Activated naive CD4-positive, alpha-beta T cell treated with anti-CD3 and anti-CD28 coated beads, Interleukin-2, amount 50 U/mL, for 72 hours (primary cell): ENCODE measurements at regions not wholly inside any gene's neighbourhood (a gene's known extent, or its start where the extent isn't known, plus 50 kb on each side); places are given as distances from the start of the nearest gene placed in this dataset.
"Not testable (repeated sequence)": the region's sequence is repeated elsewhere in the genome, so short reads cannot be mapped to it uniquely, and the experiment has no call there.

ENCODE experiments used
- ATAC-seq, 2 donors: fragments of 150-1000 bp; cut with Tn5 transposase; 2 replicates each; pipeline ENCODE4 v1.10.0; 2021; ENCODE audit warnings: mild to moderate bottlenecking in 2 of 2, moderate library complexity in 2 of 2
- DNase-seq, 2 donors: peaks; one replicate each; pipeline ENCODE4 v3.0.0; 2021 to 2022; ENCODE audit warnings: low spot score in 2 of 2
- H3K27ac Mint-ChIP-seq, 2 donors: one replicate each; pipeline ENCODE4 v1.8.0; 2022; ENCODE audit warnings: mild to moderate bottlenecking in 2 of 2, mixed read lengths in 2 of 2
- H3K36me3 Mint-ChIP-seq, 2 donors: one replicate each; pipeline ENCODE4 v1.8.0; 2022; ENCODE audit warnings: mixed read lengths in 2 of 2
- H3K9me3 Mint-ChIP-seq, 2 donors: one replicate each; pipeline ENCODE4 v1.8.0; 2022; ENCODE audit warnings: mixed read lengths in 2 of 2

- H3K36me3 Mint-ChIP-seq = no peaks in the 10 kb centered on the region
- no peak for DNase-seq
- ATAC-seq = no peak
- H3K9me3 Mint-ChIP-seq = no peaks in the 10 kb centered on the region
- H3K27ac Mint-ChIP-seq = no peak overlapping the region
Observed at GRCh38 chr6:11931296-11932035, 80.6 kb upstream of the HIVEP1 start.

DNA sequence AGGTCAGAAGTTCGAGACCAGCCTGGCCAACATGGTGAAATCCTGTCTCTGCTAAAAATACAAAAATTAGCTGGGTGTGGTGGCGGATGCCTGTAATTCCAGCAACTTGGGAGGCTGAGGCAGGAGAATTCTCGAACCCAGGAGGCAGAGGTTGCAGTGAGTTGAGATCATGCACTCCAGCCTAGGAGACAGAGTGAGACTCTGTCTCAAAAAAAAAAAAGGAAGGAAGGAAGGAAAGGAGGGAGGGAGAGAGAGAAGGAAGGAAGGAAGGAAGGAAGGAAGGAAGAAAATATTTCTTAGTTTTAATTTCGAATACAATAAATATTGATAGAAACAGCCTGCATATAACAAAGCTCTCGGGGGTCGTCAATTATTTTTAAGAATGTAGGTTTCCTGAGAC, 81.3 kb upstream of the HIVEP1 start:
- H3K36me3 Mint-ChIP-seq, ATAC-seq, H3K9me3 Mint-ChIP-seq, DNase-seq, H3K27ac Mint-ChIP-seq: not testable (repeated sequence)

GRCh38 chr6:11930240-11930639, 81.9 kb upstream of the HIVEP1 start:
- no peaks in the 10 kb centered on the region for H3K9me3 Mint-ChIP-seq
- ATAC-seq = no peak
- H3K27ac Mint-ChIP-seq = no peak overlapping the region

DNA sequence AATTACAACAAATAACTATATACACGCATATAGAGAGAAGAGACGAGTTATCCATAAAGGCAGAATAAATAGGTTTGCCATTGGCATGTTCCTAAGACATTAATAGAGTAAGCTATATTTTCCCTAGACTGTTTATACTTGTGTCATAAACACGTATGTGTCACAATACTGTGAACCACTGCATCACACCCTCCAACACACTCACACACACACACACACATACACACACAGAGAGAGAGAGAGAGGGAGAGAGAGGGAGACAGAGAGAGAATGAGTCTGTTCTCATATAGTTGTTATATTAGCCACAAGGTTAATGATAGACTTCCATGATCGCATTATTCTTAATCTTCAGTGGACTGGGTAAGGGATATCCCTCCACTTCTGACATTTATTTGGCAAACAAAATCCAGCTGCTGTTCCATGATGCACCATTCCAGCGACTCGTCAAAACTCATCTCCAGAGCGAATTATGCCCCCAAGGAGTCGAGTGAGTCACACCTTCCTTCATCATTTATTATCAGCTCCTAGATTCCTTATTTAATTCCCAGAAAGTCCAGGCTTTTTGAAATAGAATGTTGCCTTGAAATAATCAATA, 82.8 kb upstream of the HIVEP1 start:
- no peak for DNase-seq
- Mint-ChIP-seq H3K36me3 (no peaks in the 10 kb centered on the region), H3K27ac (no peak overlapping the region), H3K9me3 (no peaks in the 10 kb centered on the region)
- no peak for ATAC-seq

More at GRCh38 chr6:11930240-11930639, 81.9 kb upstream of the HIVEP1 start:
- no peaks in the 10 kb centered on the region for H3K36me3 Mint-ChIP-seq
- no peak for DNase-seq

DNA sequence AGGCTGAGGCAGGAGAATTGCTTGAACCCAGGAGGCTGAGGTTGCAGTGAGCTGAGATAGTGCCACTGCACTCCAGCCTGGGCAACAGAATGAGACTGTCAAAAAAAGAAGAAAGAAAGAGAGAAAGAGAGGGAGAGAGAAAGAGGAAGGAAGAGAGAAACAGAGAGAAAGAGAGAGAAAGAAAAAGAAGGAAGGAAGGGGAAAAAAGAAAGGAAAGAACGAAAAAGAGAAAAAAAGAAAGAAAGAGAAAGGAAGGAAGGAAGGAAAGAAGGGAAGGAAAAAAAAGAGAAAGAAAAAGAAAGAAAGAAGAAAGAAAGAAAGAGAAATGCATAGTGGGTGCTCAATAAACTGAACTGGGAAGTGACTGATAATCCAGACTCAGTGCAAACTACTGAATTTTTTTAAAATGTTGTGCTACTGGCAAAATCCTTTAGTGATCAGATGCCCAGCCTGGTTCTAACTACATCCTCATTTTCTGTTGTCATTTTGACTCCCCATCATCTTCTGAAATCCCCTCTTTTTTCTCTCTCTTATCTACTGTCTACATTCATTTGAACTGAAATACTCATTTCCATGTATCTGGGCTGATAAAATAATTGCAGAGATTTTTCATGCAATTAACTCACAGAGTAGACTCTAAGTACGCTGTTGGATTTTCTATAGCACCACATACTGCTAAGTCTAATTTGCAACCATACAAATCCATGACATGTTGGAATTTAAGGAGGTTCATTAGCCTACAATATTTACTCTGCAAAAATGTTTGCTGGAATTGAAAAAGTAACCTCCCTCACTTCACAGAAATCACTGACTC, 85.3 kb upstream of the HIVEP1 start:
- Mint-ChIP-seq H3K36me3 (no peaks in the 10 kb centered on the region), H3K9me3 (no peaks in the 10 kb centered on the region), H3K27ac (no peak overlapping the region)
- ATAC-seq (no peak), DNase-seq (no peak)

- Mint-ChIP-seq H3K36me3 (no peaks in the 10 kb centered on the region), H3K27ac (peak overlapping the region in 1 of 2 donors; percentile 56), H3K9me3 (no peaks in the 10 kb centered on the region)
- DNase-seq = no peak
- ATAC-seq = no peak
Observed at GRCh38 chr6:11925805-11926204, 86.3 kb upstream of the HIVEP1 start.

DNA sequence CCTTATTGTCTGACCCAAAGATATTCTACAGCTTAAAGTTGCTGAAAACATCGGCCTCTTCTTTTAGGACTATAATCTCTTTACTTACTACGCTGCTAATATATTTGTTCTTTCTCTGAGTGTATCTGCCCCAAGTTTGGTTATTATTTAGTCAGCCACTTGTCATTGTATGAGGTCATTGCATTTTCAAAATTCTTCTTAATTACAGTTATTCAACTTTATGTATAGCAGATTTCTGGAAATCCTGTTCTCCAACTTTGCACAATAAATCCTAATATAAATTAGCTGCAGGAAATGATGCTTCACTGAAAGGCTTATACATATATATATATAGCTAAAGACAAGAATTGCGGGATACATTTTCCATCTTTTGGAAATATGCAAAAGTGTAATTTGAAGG, 88.5 kb upstream of the HIVEP1 start:
- Mint-ChIP-seq H3K36me3 (no peaks in the 10 kb centered on the region), H3K27ac (no peak overlapping the region), H3K9me3 (no peaks in the 10 kb centered on the region)
- DNase-seq (no peak), ATAC-seq (no peak)

DNA sequence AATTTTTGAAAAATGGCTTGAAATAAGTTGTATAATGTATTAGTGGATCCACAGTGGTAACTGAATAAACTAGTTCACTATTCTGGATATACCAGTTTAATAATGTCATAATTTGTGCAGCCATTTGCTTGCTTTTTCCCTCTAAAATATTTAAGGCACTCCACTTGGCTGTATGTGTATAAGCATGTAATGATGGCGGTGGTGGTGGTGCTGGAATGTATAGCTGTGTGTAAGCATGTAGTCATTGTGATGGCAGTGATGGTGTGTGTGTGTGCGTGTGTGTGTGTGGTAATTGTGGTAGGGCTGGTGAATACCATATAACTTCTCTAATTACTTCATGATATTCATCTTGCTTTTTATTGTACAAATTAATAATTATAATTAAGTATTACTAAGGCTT, 89.2 kb upstream of the HIVEP1 start:
- no peak overlapping the region for H3K27ac Mint-ChIP-seq
- H3K9me3 Mint-ChIP-seq = no peaks in the 10 kb centered on the region
- H3K36me3 Mint-ChIP-seq = no peaks in the 10 kb centered on the region
- DNase-seq (no peak), ATAC-seq (no peak)

DNA sequence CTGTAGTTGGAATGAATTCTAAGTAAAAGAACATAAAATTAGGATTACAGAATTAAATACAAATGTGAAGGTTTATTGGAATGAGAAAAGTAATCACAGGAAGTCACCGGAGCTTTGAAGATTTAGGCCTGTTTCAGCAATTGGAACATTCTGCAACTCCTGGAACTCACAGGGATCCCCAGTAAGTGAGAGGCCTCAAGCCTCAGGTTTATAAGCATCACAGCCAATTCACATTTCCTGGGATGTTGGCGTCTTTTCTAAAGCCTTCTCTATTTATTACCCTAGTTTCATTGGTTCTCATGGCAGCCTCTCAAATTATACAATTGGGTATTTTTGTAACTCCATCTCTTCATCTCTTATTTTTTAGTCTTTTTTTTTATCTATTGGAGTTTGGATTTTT, 90.4 kb upstream of the HIVEP1 start:
- H3K27ac Mint-ChIP-seq = no peak overlapping the region
- DNase-seq (no peak), ATAC-seq (no peak)
- no peaks in the 10 kb centered on the region for H3K9me3 Mint-ChIP-seq
- no peaks in the 10 kb centered on the region for H3K36me3 Mint-ChIP-seq

- H3K27ac Mint-ChIP-seq = peak overlapping the region in 1 of 2 donors; percentile 54
- no peak for ATAC-seq
- no peaks in the 10 kb centered on the region for H3K36me3 Mint-ChIP-seq
- no peaks in the 10 kb centered on the region for H3K9me3 Mint-ChIP-seq
- no peak for DNase-seq
Observed at GRCh38 chr6:11921017-11921438, 91.1 kb upstream of the HIVEP1 start.

DNA sequence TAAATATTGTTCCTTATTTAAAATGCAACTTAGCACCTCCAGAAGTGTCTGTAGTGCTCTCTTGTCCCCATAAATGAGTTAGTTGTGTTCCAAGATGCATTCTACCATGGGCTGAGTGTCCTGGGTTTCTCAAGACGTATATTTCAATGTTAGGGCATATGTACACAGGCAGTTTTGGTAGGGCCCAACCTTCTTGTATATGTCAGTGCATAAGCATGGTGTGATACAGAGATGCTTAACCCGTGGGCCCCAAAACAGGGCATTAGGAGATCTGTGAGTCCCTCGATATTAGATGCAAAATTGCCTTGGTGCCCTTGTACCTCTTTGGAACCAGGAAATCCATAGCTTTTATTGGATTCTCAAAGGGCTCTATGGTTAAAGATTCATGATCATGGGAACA, 91.5 kb upstream of the HIVEP1 start:
- Mint-ChIP-seq H3K27ac (peak overlapping the region in 1 of 2 donors; percentile 54), H3K36me3 (no peaks in the 10 kb centered on the region), H3K9me3 (no peaks in the 10 kb centered on the region)
- ATAC-seq (no peak), DNase-seq (no peak)

- ATAC-seq (no peak), DNase-seq (no peak)
- Mint-ChIP-seq H3K36me3 (no peaks in the 10 kb centered on the region), H3K9me3 (no peaks in the 10 kb centered on the region), H3K27ac (no peak overlapping the region)
Observed at GRCh38 chr6:11919771-11920440, 92.2 kb upstream of the HIVEP1 start.

- peak overlapping the region in 1 of 2 donors; percentile 12 for H3K27ac Mint-ChIP-seq
- ATAC-seq = no peak
Observed at GRCh38 chr6:11918739-11919605, 93.1 kb upstream of the HIVEP1 start.

GRCh38 chr6:11917951-11918738, 94.0 kb upstream of the HIVEP1 start:
- DNase-seq (no peak), ATAC-seq (no peak)
- Mint-ChIP-seq H3K9me3 (no peaks in the 10 kb centered on the region), H3K27ac (peak overlapping the region in 1 of 2 donors; percentile 12), H3K36me3 (no peaks in the 10 kb centered on the region)

More at GRCh38 chr6:11918739-11919605, 93.1 kb upstream of the HIVEP1 start:
- H3K9me3 Mint-ChIP-seq = no peaks in the 10 kb centered on the region
- DNase-seq = no peak
- no peaks in the 10 kb centered on the region for H3K36me3 Mint-ChIP-seq

- no peaks in the 10 kb centered on the region for H3K9me3 Mint-ChIP-seq
- ATAC-seq = no peak
- no peak for DNase-seq
- H3K27ac Mint-ChIP-seq = no peak overlapping the region
- peaks cover 0 to under 1% of the 10 kb centered on the region in 2 donors for H3K36me3 Mint-ChIP-seq
Observed at GRCh38 chr6:11912420-11912819, 99.7 kb upstream of the HIVEP1 start.
